ENCODE measurements at regions not wholly inside any gene's neighbourhood (a gene's known extent, or its start where the extent isn't known, plus 50 kb on each side); places are given as distances from the start of the nearest gene placed in this dataset.
A peak's percentile ranks its signal among the peaks of the same experiment; 100 is the strongest.
"Not testable (repeated sequence)": the region's sequence is repeated elsewhere in the genome, so short reads cannot be mapped to it uniquely, and the experiment has no call there.

- Histone ChIP-seq H3K4me3 (no peak overlapping the region), H3K36me3 (no peaks in the 10 kb centered on the region), H3K27ac (no peak overlapping the region), H3K9me3 (no peaks in the 10 kb centered on the region), H3K27me3 (no peaks in the 10 kb centered on the region), H3K4me1 (no peaks in the 10 kb centered on the region)
- TF ChIP-seq CTCF (IDR thresholded peaks at IDR 0.05), result no peak
- no peak for DNase-seq
- no peak for ATAC-seq
- intact Hi-C loops (cut with DNase I), result no loop called here
Observed at GRCh38 chr3:102727340-102727739, 292.5 kb downstream of the ZPLD1 start.

- intact Hi-C loops (cut with DNase I); H3K27me3 ChIP-seq; H3K4me1 ChIP-seq; H3K27ac ChIP-seq; ATAC-seq; H3K9me3 ChIP-seq; H3K4me3 ChIP-seq; H3K36me3 ChIP-seq: not testable (repeated sequence)
- peak in 1 of 4 donors; percentile 50 for DNase-seq
Observed at GRCh38 chr3:102732581-102732980, 297.8 kb downstream of the ZPLD1 start.

GRCh38 chr3:102733791-102734563 lies 299.2 kb downstream of the ZPLD1 start:
- H3K4me1 ChIP-seq, result peaks cover 0 to 3% of the 10 kb centered on the region in 2 donors
- H3K27ac ChIP-seq, result no peak overlapping the region
- no peaks in the 10 kb centered on the region for H3K9me3 ChIP-seq
- no peak for TF ChIP-seq CTCF (IDR thresholded peaks at IDR 0.05)
- no peak overlapping the region for H3K4me3 ChIP-seq
- no peaks in the 10 kb centered on the region for H3K27me3 ChIP-seq
- intact Hi-C loops (cut with DNase I), result no loop called here
- DNase-seq (no peak), ATAC-seq (peak; percentile 24)
- H3K36me3 ChIP-seq, result no peaks in the 10 kb centered on the region

GRCh38 chr3:102735311-102735710 lies 300.5 kb downstream of the ZPLD1 start:
- DNase-seq (no peak), ATAC-seq (no peak)
- Histone ChIP-seq H3K36me3 (no peaks in the 10 kb centered on the region), H3K9me3 (no peaks in the 10 kb centered on the region), H3K4me3 (no peak overlapping the region), H3K27me3 (no peaks in the 10 kb centered on the region), H3K27ac (no peak overlapping the region), H3K4me1 (peaks cover 0 to 3% of the 10 kb centered on the region in 2 donors)
- no peak for TF ChIP-seq CTCF (IDR thresholded peaks at IDR 0.05)
- intact Hi-C loops (cut with DNase I), result no loop called here

- Histone ChIP-seq H3K36me3 (no peaks in the 10 kb centered on the region), H3K4me3 (no peak overlapping the region), H3K9me3 (no peaks in the 10 kb centered on the region), H3K4me1 (peaks cover 0 to 3% of the 10 kb centered on the region in 2 donors), H3K27me3 (no peaks in the 10 kb centered on the region), H3K27ac (no peak overlapping the region)
- TF ChIP-seq CTCF (IDR thresholded peaks at IDR 0.05), result no peak
- intact Hi-C loops (cut with DNase I), result no loop called here
- DNase-seq (peak in 1 of 4 donors; percentile 59), ATAC-seq (no peak)
Observed at GRCh38 chr3:102736288-102736974, 301.6 kb downstream of the ZPLD1 start.

Data from left lung (tissue), 4 donors.